ENCODE measurements at regions not wholly inside any gene's neighbourhood (a gene's known extent, or its start where the extent isn't known, plus 50 kb on each side); places are given as distances from the start of the nearest gene placed in this dataset.
A peak's percentile ranks its signal among the peaks of the same experiment; 100 is the strongest.

- Mint-ChIP-seq H3K27ac (no peak overlapping the region), H3K9me3 (peaks cover 0 to 3% of the 10 kb centered on the region in 2 donors), H3K4me1 (ENCODE audit: low read depth) (no peaks in the 10 kb centered on the region), H3K27me3 (ENCODE audit: low read depth) (no peaks in the 10 kb centered on the region), H3K4me3 (no peak overlapping the region), H3K36me3 (ENCODE audit: insufficient read depth in 2 of 2) (peaks cover 0 to 5% of the 10 kb centered on the region in 2 donors)
- no peak for ATAC-seq (replicated peaks in 1 of 2)
- DNase-seq, result no peak
These were observed 222.4 kb downstream of the KDR start for GRCh38 chr4:54902976-54903375.

GRCh38 chr4:54902271-54902670 lies 223.1 kb downstream of the KDR start:
- no peaks in the 10 kb centered on the region for H3K4me1 Mint-ChIP-seq (ENCODE audit: low read depth)
- H3K9me3 Mint-ChIP-seq, result peaks cover 0 to 3% of the 10 kb centered on the region in 2 donors
- H3K36me3 Mint-ChIP-seq (ENCODE audit: insufficient read depth in 2 of 2), result peaks cover 0 to 5% of the 10 kb centered on the region in 2 donors
- DNase-seq, result no peak
- H3K27ac Mint-ChIP-seq, result no peak overlapping the region
- no peak overlapping the region for H3K4me3 Mint-ChIP-seq
- H3K27me3 Mint-ChIP-seq (ENCODE audit: low read depth), result no peaks in the 10 kb centered on the region
- no peak for ATAC-seq (replicated peaks in 1 of 2)

- H3K9me3 Mint-ChIP-seq, result peaks cover 0 to 1% of the 10 kb centered on the region in 2 donors
- H3K36me3 Mint-ChIP-seq (ENCODE audit: insufficient read depth in 2 of 2), result peaks cover 0 to 2% of the 10 kb centered on the region in 2 donors
These were observed 224.2 kb downstream of the KDR start for GRCh38 chr4:54901202-54901601.

GRCh38 chr4:54898656-54899340 lies 226.6 kb downstream of the KDR start:
- Mint-ChIP-seq H3K36me3 (ENCODE audit: insufficient read depth in 2 of 2) (no peaks in the 10 kb centered on the region), H3K4me1 (ENCODE audit: low read depth) (no peaks in the 10 kb centered on the region), H3K27me3 (ENCODE audit: low read depth) (no peaks in the 10 kb centered on the region), H3K9me3 (no peaks in the 10 kb centered on the region), H3K4me3 (no peak overlapping the region), H3K27ac (no peak overlapping the region)
- ATAC-seq (replicated peaks in 1 of 2) (no peak), DNase-seq (no peak)

More at GRCh38 chr4:54901202-54901601, 224.2 kb downstream of the KDR start:
- Mint-ChIP-seq H3K4me3 (no peak overlapping the region), H3K27ac (no peak overlapping the region), H3K27me3 (ENCODE audit: low read depth) (no peaks in the 10 kb centered on the region), H3K4me1 (ENCODE audit: low read depth) (no peaks in the 10 kb centered on the region)
- ATAC-seq (replicated peaks in 1 of 2), result no peak
- no peak for DNase-seq

GRCh38 chr4:54898056-54898562 lies 227.3 kb downstream of the KDR start:
- no peaks in the 10 kb centered on the region for H3K36me3 Mint-ChIP-seq (ENCODE audit: insufficient read depth in 2 of 2)
- no peak overlapping the region for H3K27ac Mint-ChIP-seq
- no peaks in the 10 kb centered on the region for H3K27me3 Mint-ChIP-seq (ENCODE audit: low read depth)
- no peak for DNase-seq
- no peak for ATAC-seq (replicated peaks in 1 of 2)
- H3K9me3 Mint-ChIP-seq, result no peaks in the 10 kb centered on the region
- H3K4me1 Mint-ChIP-seq (ENCODE audit: low read depth), result no peaks in the 10 kb centered on the region
- H3K4me3 Mint-ChIP-seq, result no peak overlapping the region

- no peaks in the 10 kb centered on the region for H3K4me1 Mint-ChIP-seq (ENCODE audit: low read depth)
- ATAC-seq (replicated peaks in 1 of 2) (no peak), DNase-seq (no peak)
These were observed 227.8 kb downstream of the KDR start for GRCh38 chr4:54897590-54897989.

GRCh38 chr4:54882616-54883015 lies 224.9 kb downstream of the KIT start:
- H3K36me3 Mint-ChIP-seq (ENCODE audit: insufficient read depth in 2 of 2), result no peaks in the 10 kb centered on the region
- H3K27ac Mint-ChIP-seq, result no peak overlapping the region
- no peaks in the 10 kb centered on the region for H3K4me1 Mint-ChIP-seq (ENCODE audit: low read depth)
- ATAC-seq (replicated peaks in 1 of 2) (no peak), DNase-seq (no peak)
- no peaks in the 10 kb centered on the region for H3K27me3 Mint-ChIP-seq (ENCODE audit: low read depth)
- H3K9me3 Mint-ChIP-seq, result no peaks in the 10 kb centered on the region
- H3K4me3 Mint-ChIP-seq, result no peak overlapping the region

More at GRCh38 chr4:54897590-54897989, 227.8 kb downstream of the KDR start:
- H3K36me3 Mint-ChIP-seq (ENCODE audit: insufficient read depth in 2 of 2), result no peaks in the 10 kb centered on the region
- H3K27me3 Mint-ChIP-seq (ENCODE audit: low read depth), result no peaks in the 10 kb centered on the region
- no peaks in the 10 kb centered on the region for H3K9me3 Mint-ChIP-seq
- H3K4me3 Mint-ChIP-seq, result no peak overlapping the region
- no peak overlapping the region for H3K27ac Mint-ChIP-seq

GRCh38 chr4:54879576-54879975 lies 221.8 kb downstream of the KIT start:
- H3K27me3 Mint-ChIP-seq (ENCODE audit: low read depth), result no peaks in the 10 kb centered on the region
- no peaks in the 10 kb centered on the region for H3K36me3 Mint-ChIP-seq (ENCODE audit: insufficient read depth in 2 of 2)
- no peak for ATAC-seq (replicated peaks in 1 of 2)
- H3K27ac Mint-ChIP-seq, result no peak overlapping the region
- H3K9me3 Mint-ChIP-seq, result peaks cover 2 to 4% of the 10 kb centered on the region in 2 donors
- no peaks in the 10 kb centered on the region for H3K4me1 Mint-ChIP-seq (ENCODE audit: low read depth)
- no peak for DNase-seq
- no peak overlapping the region for H3K4me3 Mint-ChIP-seq

GRCh38 chr4:54877006-54877405 lies 219.2 kb downstream of the KIT start:
- H3K27me3 Mint-ChIP-seq (ENCODE audit: low read depth), result no peaks in the 10 kb centered on the region
- no peak overlapping the region for H3K27ac Mint-ChIP-seq
- H3K9me3 Mint-ChIP-seq, result peaks cover 2 to 4% of the 10 kb centered on the region in 2 donors
- no peaks in the 10 kb centered on the region for H3K4me1 Mint-ChIP-seq (ENCODE audit: low read depth)
- no peaks in the 10 kb centered on the region for H3K36me3 Mint-ChIP-seq (ENCODE audit: insufficient read depth in 2 of 2)
- H3K4me3 Mint-ChIP-seq, result no peak overlapping the region
- DNase-seq (no peak), ATAC-seq (replicated peaks in 1 of 2) (no peak)

- DNase-seq (no peak), ATAC-seq (replicated peaks in 1 of 2) (peak in 1 of 2 donors; percentile 26)
- Mint-ChIP-seq H3K27ac (no peak overlapping the region), H3K4me1 (ENCODE audit: low read depth) (no peaks in the 10 kb centered on the region), H3K4me3 (no peak overlapping the region), H3K9me3 (peaks cover 2 to 4% of the 10 kb centered on the region in 2 donors), H3K27me3 (ENCODE audit: low read depth) (no peaks in the 10 kb centered on the region), H3K36me3 (ENCODE audit: insufficient read depth in 2 of 2) (no peaks in the 10 kb centered on the region)
These were observed 214.5 kb downstream of the KIT start for GRCh38 chr4:54872261-54872660.

- Mint-ChIP-seq H3K36me3 (ENCODE audit: insufficient read depth in 2 of 2) (no peaks in the 10 kb centered on the region), H3K9me3 (no peaks in the 10 kb centered on the region), H3K27ac (no peak overlapping the region), H3K4me3 (no peak overlapping the region), H3K27me3 (ENCODE audit: low read depth) (no peaks in the 10 kb centered on the region), H3K4me1 (ENCODE audit: low read depth) (no peaks in the 10 kb centered on the region)
- DNase-seq, result no peak
- no peak for ATAC-seq (replicated peaks in 1 of 2)
These were observed 206.0 kb downstream of the KIT start for GRCh38 chr4:54863571-54864255.

GRCh38 chr4:54861201-54861600 lies 203.4 kb downstream of the KIT start:
- DNase-seq, result no peak
- no peak overlapping the region for H3K27ac Mint-ChIP-seq
- H3K4me1 Mint-ChIP-seq (ENCODE audit: low read depth), result no peaks in the 10 kb centered on the region
- H3K4me3 Mint-ChIP-seq, result no peak overlapping the region
- no peak for ATAC-seq (replicated peaks in 1 of 2)
- H3K36me3 Mint-ChIP-seq (ENCODE audit: insufficient read depth in 2 of 2), result no peaks in the 10 kb centered on the region
- H3K9me3 Mint-ChIP-seq, result no peaks in the 10 kb centered on the region
- H3K27me3 Mint-ChIP-seq (ENCODE audit: low read depth), result no peaks in the 10 kb centered on the region

- DNase-seq (no peak), ATAC-seq (replicated peaks in 1 of 2) (no peak)
- H3K4me1 Mint-ChIP-seq (ENCODE audit: low read depth), result no peaks in the 10 kb centered on the region
- no peak overlapping the region for H3K4me3 Mint-ChIP-seq
- no peaks in the 10 kb centered on the region for H3K9me3 Mint-ChIP-seq
- H3K27ac Mint-ChIP-seq, result no peak overlapping the region
- no peaks in the 10 kb centered on the region for H3K36me3 Mint-ChIP-seq (ENCODE audit: insufficient read depth in 2 of 2)
- no peaks in the 10 kb centered on the region for H3K27me3 Mint-ChIP-seq (ENCODE audit: low read depth)
These were observed 197.6 kb downstream of the KIT start for GRCh38 chr4:54855191-54855854.
